ENCODE measurements at regions not wholly inside any gene's neighbourhood (a gene's known extent, or its start where the extent isn't known, plus 50 kb on each side); places are given as distances from the start of the nearest gene placed in this dataset.

DNA sequence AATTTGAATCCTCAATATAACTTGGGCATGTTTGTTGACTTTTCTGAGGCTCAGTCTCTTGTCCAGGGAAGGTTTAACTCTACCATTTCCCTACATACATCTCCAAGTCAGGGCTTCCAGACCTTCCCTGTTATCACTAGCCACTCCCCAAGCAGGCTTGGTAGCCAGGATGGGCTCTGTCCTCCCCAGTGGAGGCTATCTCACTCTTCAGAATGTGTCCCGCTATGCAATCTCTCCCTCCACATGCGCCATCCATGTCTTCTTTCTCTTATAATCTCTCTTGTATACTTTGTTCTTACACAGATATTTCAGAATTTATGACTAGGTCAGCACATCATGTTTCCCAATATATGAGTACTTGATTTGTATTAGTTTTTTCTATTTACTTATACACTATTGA, 310.4 kb downstream of the HGF start:
- no peaks in the 10 kb centered on the region for H3K36me3 ChIP-seq (ENCODE audit: control insufficient read depth in 2 of 4, insufficient read depth in 4 of 4, low read length in 3 of 4)
- no peak overlapping the region for H4K8ac ChIP-seq (ENCODE audit: extremely low read depth, insufficient read depth, low read length)
- no peaks in the 10 kb centered on the region for H3K27me3 ChIP-seq (replicated peaks in 1 of 4; ENCODE audit: control insufficient read depth in 3 of 4, extremely low read depth in 1 of 4, insufficient read depth in 3 of 4, low read length in 3 of 4)
- H3K14ac ChIP-seq (ENCODE audit: insufficient read length) = no peak overlapping the region
- H2AFZ ChIP-seq (ENCODE audit: low read length) = no peak overlapping the region
- no peak overlapping the region for H2BK12ac ChIP-seq (ENCODE audit: low read depth, low read length)
- ChIA-PET CTCF (ENCODE audit: partially characterized antibody) (interaction anchor here (0.8 to 1.5 kb wide), 2 partner anchors 9 to 11 kb away, joined by 3 to 7 read pairs; no protein-coding TSS in a partner anchor), POLR2A (ENCODE audit: partially characterized antibody) (no interaction called here)
- H3K18ac ChIP-seq (ENCODE audit: extremely low read depth, low read length) = no peak overlapping the region
- no peaks in the 10 kb centered on the region for H3K79me1 ChIP-seq (ENCODE audit: low read depth, low read length)
- H3K23me2 ChIP-seq (ENCODE audit: low read depth, low read length) = no peaks in the 10 kb centered on the region
- DNase-seq (ENCODE audit: low read depth in 1 of 2, low spot score in 2 of 2) (no peak), FAIRE-seq (no peak)
- H2BK120ac ChIP-seq (replicated peaks; ENCODE audit: low read depth, low read length) = no peak overlapping the region
- no peak overlapping the region for H3K56ac ChIP-seq (replicated peaks; ENCODE audit: insufficient read length, low read depth, low read length)
- no peaks in the 10 kb centered on the region for H3K9me3 ChIP-seq (ENCODE audit: insufficient read depth in 2 of 2, low read depth in 1 of 2, low read length in 1 of 2)
- H3K23ac ChIP-seq (ENCODE audit: insufficient read length) = no peak overlapping the region
- H2BK20ac ChIP-seq (ENCODE audit: low read length) = no peak overlapping the region
- no peaks in the 10 kb centered on the region for H3K4me1 ChIP-seq (replicated peaks in 1 of 4; ENCODE audit: control insufficient read depth in 3 of 4, insufficient read depth in 4 of 4, low read length in 3 of 4)
- no peak overlapping the region for H3K4ac ChIP-seq (replicated peaks; ENCODE audit: insufficient read length, low read depth, low read length)
- no peak overlapping the region for H3K27ac ChIP-seq (ENCODE audit: low read depth, low read length)
- no peak overlapping the region for H2AK5ac ChIP-seq (ENCODE audit: low read depth, low read length)
- no peaks in the 10 kb centered on the region for H4K20me1 ChIP-seq (replicated peaks in 1 of 2; ENCODE audit: control insufficient read depth in 1 of 2, insufficient read depth in 2 of 2, low read length in 2 of 2)
- H3K4me3 ChIP-seq (ENCODE audit: extremely low read depth in 1 of 4, insufficient read depth in 2 of 4, low read depth in 3 of 4, low read length in 4 of 4) = no peak overlapping the region
- no peak overlapping the region for H2BK5ac ChIP-seq (ENCODE audit: low read depth, low read length)
- H3K9ac ChIP-seq (replicated peaks in 1 of 4; ENCODE audit: extremely low read depth in 1 of 4, low read depth in 3 of 4, low read length in 3 of 4) = no peak overlapping the region
- no peak overlapping the region for H4K91ac ChIP-seq (replicated peaks; ENCODE audit: insufficient read length, low read length)
- no peak overlapping the region for H4K5ac ChIP-seq (ENCODE audit: insufficient read length, low read depth, low read length)
- no peak overlapping the region for H2BK15ac ChIP-seq (ENCODE audit: low read length)
- TF ChIP-seq TEAD4 (IDR thresholded peaks at IDR 0.05; ENCODE audit: low read depth, low read length) = no peak
- no peak for TF ChIP-seq RXRA (IDR thresholded peaks at IDR 0.05; ENCODE audit: insufficient read depth, low read depth, low read length)
- TF ChIP-seq, protein P1, sequence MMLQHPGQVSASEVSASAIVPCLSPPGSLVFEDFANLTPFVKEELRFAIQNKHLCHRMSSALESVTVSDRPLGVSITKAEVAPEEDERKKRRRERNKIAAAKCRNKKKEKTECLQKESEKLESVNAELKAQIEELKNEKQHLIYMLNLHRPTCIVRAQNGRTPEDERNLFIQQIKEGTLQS (IDR thresholded peaks at IDR 0.05; ENCODE audit: insufficient read depth, low read depth, low read length) = no peak
- TF ChIP-seq EGR1 (IDR thresholded peaks at IDR 0.05; ENCODE audit: borderline replicate concordance, low read depth, low read length) = no peak
- no peak for TF ChIP-seq JUN (IDR thresholded peaks at IDR 0.05; ENCODE audit: low read depth, low read length)
- no peak for TF ChIP-seq EP300 (IDR thresholded peaks at IDR 0.05; ENCODE audit: borderline replicate concordance in 1 of 2, low read depth in 2 of 2, low read length in 2 of 2)
- TF ChIP-seq NANOG (IDR thresholded peaks at IDR 0.05; ENCODE audit: insufficient read depth, low read depth, low read length, poor library complexity, severe bottlenecking) = no peak
- TF ChIP-seq, protein P2, sequence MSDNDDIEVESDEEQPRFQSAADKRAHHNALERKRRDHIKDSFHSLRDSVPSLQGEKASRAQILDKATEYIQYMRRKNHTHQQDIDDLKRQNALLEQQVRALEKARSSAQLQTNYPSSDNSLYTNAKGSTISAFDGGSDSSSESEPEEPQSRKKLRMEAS (IDR thresholded peaks at IDR 0.05) = no peak
- WGBS, 2 experiments (ENCODE audit: extremely low coverage in 1 of 2, insufficient coverage in 1 of 2, insufficient read length in 1 of 2, insufficient replicate concordance in 2 of 2, low coverage in 1 of 2, low lambda C conversion rate in 2 of 2, missing lambda C conversion rate in 1 of 2) = 93% methylated on average over 2 of the region's 2 CpGs; no CpG with 5 or more reads in 1 of the 2 experiments
- no peak overlapping the region for H3K4me2 ChIP-seq (ENCODE audit: insufficient read depth in 1 of 2, low read depth in 2 of 2, low read length in 2 of 2)
- H3K79me2 ChIP-seq (ENCODE audit: control insufficient read depth in 1 of 2, insufficient read depth in 2 of 2, low read length in 2 of 2) = no peaks in the 10 kb centered on the region
